SK-N-SH treated with all-trans-retinoic acid at 6 μM for 48 hours (cell line): ENCODE measurements at regions not wholly inside any gene's neighbourhood (a gene's known extent, or its start where the extent isn't known, plus 50 kb on each side); places are given as distances from the start of the nearest gene placed in this dataset.
"Not testable (repeated sequence)": the region's sequence is repeated elsewhere in the genome, so short reads cannot be mapped to it uniquely, and the experiment has no call there.

ENCODE experiments used
- ARNTL ChIP-seq: fragments of 450-650 bp; formaldehyde crosslinking; IDR thresholded peaks from 2 replicates; pipeline ENCODE4 v1.5.0; 2020; ENCODE audit warnings: low read depth, mild to moderate bottlenecking, moderate library complexity, borderline replicate concordance
- ZNF8 ChIP-seq: fragments of 450-650 bp; formaldehyde crosslinking; IDR thresholded peaks from 2 replicates; pipeline ENCODE4 v1.5.0; 2020; ENCODE audit warnings: mild to moderate bottlenecking, moderate library complexity

- TF ChIP-seq ZNF8; ARNTL (CRISPR knock-in tag): not testable (repeated sequence)
Observed at GRCh38 chr9:31597086-31597485, 787.4 kb upstream of the ACO1 start.
